ENCODE measurements at regions not wholly inside any gene's neighbourhood (a gene's known extent, or its start where the extent isn't known, plus 50 kb on each side); places are given as distances from the start of the nearest gene placed in this dataset.

GRCh38 chr12:126419131-126419530, 1353.9 kb downstream of the AACS start:
- POLR2A ChIA-PET, result no interaction called here
- no peak for FAIRE-seq

More at GRCh38 chr12:126419131-126419530, 1353.9 kb downstream of the AACS start:
- H4K20me1 ChIP-seq (ENCODE audit: control insufficient read depth, insufficient read depth), result no peaks in the 10 kb centered on the region
- H3K27ac ChIP-seq (ENCODE audit: control insufficient read depth, insufficient read depth), result no peak overlapping the region
- no peaks in the 10 kb centered on the region for H3K4me1 ChIP-seq (ENCODE audit: control insufficient read depth, insufficient read depth, low read length)
- 0% methylated on average over 2 of the region's 2 CpGs for WGBS (ENCODE audit: insufficient coverage, insufficient replicate concordance, low lambda C conversion rate, missing lambda C conversion rate)
- no peaks in the 10 kb centered on the region for H3K79me2 ChIP-seq (ENCODE audit: control insufficient read depth, insufficient read depth, low read length)
- H2AFZ ChIP-seq (ENCODE audit: control insufficient read depth, low read depth, low read length), result no peak overlapping the region
- no peak overlapping the region for H3K4me2 ChIP-seq (ENCODE audit: control insufficient read depth, insufficient read depth)
- H3K27me3 ChIP-seq (replicated peaks in 1 of 2; ENCODE audit: control insufficient read depth in 2 of 2, insufficient read depth in 2 of 2, low read length in 1 of 2), result no peaks in the 10 kb centered on the region
- BruUV-seq (replicated peaks), result no TSS peak
- no peak for TF ChIP-seq PKNOX1 (IDR thresholded peaks at IDR 0.05)
- TF ChIP-seq TCF7 (IDR thresholded peaks at IDR 0.05; ENCODE audit: borderline replicate concordance), result no peak
- TF ChIP-seq MTA2 (IDR thresholded peaks at IDR 0.05; ENCODE audit: low read depth), result no peak
- no peak for TF ChIP-seq ZNF592 (IDR thresholded peaks at IDR 0.05)
- TF ChIP-seq CBX3 (IDR thresholded peaks at IDR 0.05; ENCODE audit: borderline replicate concordance, low read depth), result no peak
- no peak for TF ChIP-seq ZNF24 (IDR thresholded peaks at IDR 0.05)
- no peak for TF ChIP-seq RB1 (IDR thresholded peaks at IDR 0.05; ENCODE audit: borderline replicate concordance)
- TF ChIP-seq SUZ12 (IDR thresholded peaks at IDR 0.05; ENCODE audit: unreplicated experiment), result no peak
- TF ChIP-seq CHD1 (IDR thresholded peaks at IDR 0.05; ENCODE audit: low read depth, low read length), result no peak
- no peak for TF ChIP-seq SREBF1 (IDR thresholded peaks at IDR 0.05; ENCODE audit: low read length)
- no peak for TF ChIP-seq USF1 (IDR thresholded peaks at IDR 0.05; ENCODE audit: borderline replicate concordance, extremely low read length, insufficient read depth, low read depth, low read length)
- no peak for TF ChIP-seq SMAD5 (IDR thresholded peaks at IDR 0.05; ENCODE audit: low read depth)
- no peak for TF ChIP-seq NR2C2 (IDR thresholded peaks at IDR 0.05; ENCODE audit: borderline replicate concordance, control insufficient read depth, insufficient read length, low read depth)
- no peak for TF ChIP-seq ZNF384 (IDR thresholded peaks at IDR 0.05; ENCODE audit: borderline replicate concordance, low read depth, low read length)
- TF ChIP-seq TCF3 (IDR thresholded peaks at IDR 0.05; ENCODE audit: borderline replicate concordance, insufficient read depth, low read depth, low read length), result no peak
- no peak for TF ChIP-seq CHD4 (IDR thresholded peaks at IDR 0.05)
- no peak for TF ChIP-seq KLF5 (IDR thresholded peaks at IDR 0.05; ENCODE audit: partially characterized antibody)
- DNase-seq (ENCODE audit: low read depth, low spot score) (no peak), ATAC-seq (no peak)
- in situ Hi-C loops (cut with MboI) (no loop called here), intact Hi-C loops (cut with micrococcal nuclease; ENCODE audit: unreplicated experiment) (no loop called here)
- H3K4me3 ChIP-seq, result no peak overlapping the region
- CTCF ChIA-PET, result no interaction called here
- no peaks in the 10 kb centered on the region for H3K9me3 ChIP-seq (replicated peaks; ENCODE audit: control insufficient read depth, insufficient read depth, low read length)
- no peak overlapping the region for H3K9ac ChIP-seq (ENCODE audit: control insufficient read depth, insufficient read depth, low read length)
- RAD21 ChIA-PET (ENCODE audit: unreplicated experiment), result no interaction called here
- H3K36me3 ChIP-seq (ENCODE audit: control insufficient read depth in 2 of 2, insufficient read depth in 2 of 2, low read length in 1 of 2), result no peaks in the 10 kb centered on the region
- SMC1A ChIA-PET (ENCODE audit: uncharacterized antibody, unreplicated experiment), result no interaction called here
